ENCODE measurements at regions not wholly inside any gene's neighbourhood (a gene's known extent, or its start where the extent isn't known, plus 50 kb on each side); places are given as distances from the start of the nearest gene placed in this dataset.

- H3K27ac ChIP-seq: no peak overlapping the region
- DNase-seq (ENCODE audit: low spot score): no peak
- TF ChIP-seq CTCF (IDR thresholded peaks at IDR 0.05): no peak
- H3K4me3 ChIP-seq: no peak overlapping the region
Measured at GRCh38 chr20:48201188-48201587, 415.9 kb upstream of the SULF2 start.

GRCh38 chr20:48198929-48199451 lies 413.7 kb upstream of the SULF2 start:
- Histone ChIP-seq H3K27ac (no peak overlapping the region), H3K4me3 (no peak overlapping the region)
- DNase-seq (ENCODE audit: low spot score): no peak
- no peak for TF ChIP-seq CTCF (IDR thresholded peaks at IDR 0.05)

- DNase-seq (ENCODE audit: low spot score): no peak
- no peak overlapping the region for H3K27ac ChIP-seq
- H3K4me3 ChIP-seq: no peak overlapping the region
- no peak for TF ChIP-seq CTCF (IDR thresholded peaks at IDR 0.05)
Measured at GRCh38 chr20:48197066-48197465, 411.8 kb upstream of the SULF2 start.

- no peak for TF ChIP-seq CTCF (IDR thresholded peaks at IDR 0.05)
- no peak for DNase-seq (ENCODE audit: low spot score)
- Histone ChIP-seq H3K27ac (no peak overlapping the region), H3K4me3 (no peak overlapping the region)
Measured at GRCh38 chr20:48196486-48196885, 411.2 kb upstream of the SULF2 start.

GRCh38 chr20:48196001-48196400 lies 410.7 kb upstream of the SULF2 start:
- no peak for DNase-seq (ENCODE audit: low spot score)
- H3K27ac ChIP-seq: no peak overlapping the region
- no peak overlapping the region for H3K4me3 ChIP-seq
- no peak for TF ChIP-seq CTCF (IDR thresholded peaks at IDR 0.05)

- DNase-seq (ENCODE audit: low spot score): no peak
- TF ChIP-seq CTCF (IDR thresholded peaks at IDR 0.05): no peak
- H3K4me3 ChIP-seq: no peak overlapping the region
Measured at GRCh38 chr20:48195121-48195870, 410.0 kb upstream of the SULF2 start.

GRCh38 chr20:48194583-48194982 lies 409.3 kb upstream of the SULF2 start:
- no peak overlapping the region for H3K27ac ChIP-seq
- no peak overlapping the region for H3K4me3 ChIP-seq
- no peak for DNase-seq (ENCODE audit: low spot score)
- no peak for TF ChIP-seq CTCF (IDR thresholded peaks at IDR 0.05)

More at GRCh38 chr20:48195121-48195870, 410.0 kb upstream of the SULF2 start:
- no peak overlapping the region for H3K27ac ChIP-seq
